Activated naive CD8-positive, alpha-beta T cell treated with anti-CD3 and anti-CD28 coated beads for 36 hours (primary cell): ENCODE measurements at regions not wholly inside any gene's neighbourhood (a gene's known extent, or its start where the extent isn't known, plus 50 kb on each side); places are given as distances from the start of the nearest gene placed in this dataset.
A peak's percentile ranks its signal among the peaks of the same experiment; 100 is the strongest.

Source experiments
- DNase-seq: peaks from one replicate; pipeline ENCODE4 v3.0.0; 2021
- H3K27ac Mint-ChIP-seq: one replicate; pipeline ENCODE4 v1.8.0; 2022; ENCODE audit warnings: mild to moderate bottlenecking, moderate library complexity, mixed read lengths
- H3K27me3 Mint-ChIP-seq: one replicate; pipeline ENCODE4 v1.8.0; 2022; ENCODE audit warnings: mild to moderate bottlenecking, mixed read lengths
- H3K36me3 Mint-ChIP-seq: one replicate; pipeline ENCODE4 v1.8.0; 2021; ENCODE audit warnings: mild to moderate bottlenecking, mixed read lengths
- H3K4me1 Mint-ChIP-seq: one replicate; pipeline ENCODE4 v1.8.0; 2021; ENCODE audit warnings: mixed read lengths
- H3K4me3 Mint-ChIP-seq: one replicate; pipeline ENCODE4 v1.8.0; 2022; ENCODE audit warnings: mild to moderate bottlenecking, moderate library complexity, mixed read lengths
- H3K9me3 Mint-ChIP-seq: one replicate; pipeline ENCODE4 v1.8.0; 2022; ENCODE audit warnings: mixed read lengths

GRCh38 chr3:68290333-68290732, 635.9 kb upstream of the SUCLG2 start:
- H3K36me3 Mint-ChIP-seq: no peaks in the 10 kb centered on the region
- no peak overlapping the region for H3K4me3 Mint-ChIP-seq
- no peaks in the 10 kb centered on the region for H3K27me3 Mint-ChIP-seq
- no peak overlapping the region for H3K27ac Mint-ChIP-seq
- no peaks in the 10 kb centered on the region for H3K9me3 Mint-ChIP-seq
- H3K4me1 Mint-ChIP-seq: no peaks in the 10 kb centered on the region
- DNase-seq: no peak

- no peaks in the 10 kb centered on the region for H3K4me1 Mint-ChIP-seq
- H3K27ac Mint-ChIP-seq: no peak overlapping the region
- no peaks in the 10 kb centered on the region for H3K36me3 Mint-ChIP-seq
- H3K4me3 Mint-ChIP-seq: no peak overlapping the region
- no peak for DNase-seq
- no peaks in the 10 kb centered on the region for H3K27me3 Mint-ChIP-seq
- no peaks in the 10 kb centered on the region for H3K9me3 Mint-ChIP-seq
Measured at GRCh38 chr3:68288085-68288484, 633.7 kb upstream of the SUCLG2 start.

GRCh38 chr3:68287101-68287500, 632.7 kb upstream of the SUCLG2 start:
- Mint-ChIP-seq H3K4me1 (no peaks in the 10 kb centered on the region), H3K27me3 (no peaks in the 10 kb centered on the region), H3K4me3 (no peak overlapping the region), H3K9me3 (peaks cover 1% of the 10 kb centered on the region), H3K27ac (no peak overlapping the region), H3K36me3 (peaks cover 2% of the 10 kb centered on the region)
- no peak for DNase-seq

- Mint-ChIP-seq H3K9me3 (no peaks in the 10 kb centered on the region), H3K27ac (no peak overlapping the region)
Measured at GRCh38 chr3:68274286-68274685, 619.9 kb upstream of the SUCLG2 start.

GRCh38 chr3:68271145-68271544, 616.7 kb upstream of the SUCLG2 start:
- Mint-ChIP-seq H3K4me1 (no peaks in the 10 kb centered on the region), H3K27me3 (no peaks in the 10 kb centered on the region), H3K36me3 (peaks cover 2% of the 10 kb centered on the region), H3K9me3 (no peaks in the 10 kb centered on the region), H3K4me3 (no peak overlapping the region), H3K27ac (no peak overlapping the region)
- DNase-seq: no peak

More at GRCh38 chr3:68274286-68274685, 619.9 kb upstream of the SUCLG2 start:
- Mint-ChIP-seq H3K4me3 (no peak overlapping the region), H3K4me1 (no peaks in the 10 kb centered on the region), H3K36me3 (peaks cover 2% of the 10 kb centered on the region), H3K27me3 (no peaks in the 10 kb centered on the region)
- no peak for DNase-seq

- H3K36me3 Mint-ChIP-seq: no peaks in the 10 kb centered on the region
- H3K4me3 Mint-ChIP-seq: no peak overlapping the region
- DNase-seq: peak; percentile 3
- no peaks in the 10 kb centered on the region for H3K9me3 Mint-ChIP-seq
- no peak overlapping the region for H3K27ac Mint-ChIP-seq
- no peaks in the 10 kb centered on the region for H3K4me1 Mint-ChIP-seq
- H3K27me3 Mint-ChIP-seq: no peaks in the 10 kb centered on the region
Measured at GRCh38 chr3:68256635-68257223, 602.3 kb upstream of the SUCLG2 start.

GRCh38 chr3:68249265-68249664, 594.9 kb upstream of the SUCLG2 start:
- Mint-ChIP-seq H3K4me3 (no peak overlapping the region), H3K9me3 (peaks cover 3% of the 10 kb centered on the region), H3K27me3 (no peaks in the 10 kb centered on the region), H3K27ac (no peak overlapping the region), H3K4me1 (peaks cover 4% of the 10 kb centered on the region), H3K36me3 (peaks cover 6% of the 10 kb centered on the region)
- no peak for DNase-seq

GRCh38 chr3:68242606-68243005, 588.2 kb upstream of the SUCLG2 start:
- Mint-ChIP-seq H3K4me1 (no peaks in the 10 kb centered on the region), H3K27me3 (no peaks in the 10 kb centered on the region), H3K27ac (no peak overlapping the region), H3K4me3 (no peak overlapping the region), H3K36me3 (peaks cover 3% of the 10 kb centered on the region), H3K9me3 (no peaks in the 10 kb centered on the region)
- no peak for DNase-seq

- H3K4me1 Mint-ChIP-seq: peaks cover 2% of the 10 kb centered on the region
- no peaks in the 10 kb centered on the region for H3K27me3 Mint-ChIP-seq
- no peaks in the 10 kb centered on the region for H3K36me3 Mint-ChIP-seq
- no peak overlapping the region for H3K27ac Mint-ChIP-seq
- H3K9me3 Mint-ChIP-seq: no peaks in the 10 kb centered on the region
- no peak overlapping the region for H3K4me3 Mint-ChIP-seq
- no peak for DNase-seq
Measured at GRCh38 chr3:68239542-68239941, 585.1 kb upstream of the SUCLG2 start.

- no peak overlapping the region for H3K27ac Mint-ChIP-seq
- H3K9me3 Mint-ChIP-seq: peaks cover 6% of the 10 kb centered on the region
- H3K36me3 Mint-ChIP-seq: peaks cover 6% of the 10 kb centered on the region
- no peak for DNase-seq
- no peak overlapping the region for H3K4me3 Mint-ChIP-seq
- H3K27me3 Mint-ChIP-seq: no peaks in the 10 kb centered on the region
- H3K4me1 Mint-ChIP-seq: peaks cover 3% of the 10 kb centered on the region
Measured at GRCh38 chr3:68234076-68234780, 579.8 kb upstream of the SUCLG2 start.

- H3K4me1 Mint-ChIP-seq: no peaks in the 10 kb centered on the region
- DNase-seq: no peak
- H3K4me3 Mint-ChIP-seq: no peak overlapping the region
- H3K36me3 Mint-ChIP-seq: peaks cover 6% of the 10 kb centered on the region
- peaks cover 6% of the 10 kb centered on the region for H3K9me3 Mint-ChIP-seq
- H3K27me3 Mint-ChIP-seq: no peaks in the 10 kb centered on the region
- H3K27ac Mint-ChIP-seq: no peak overlapping the region
Measured at GRCh38 chr3:68228856-68229255, 574.4 kb upstream of the SUCLG2 start.

- no peaks in the 10 kb centered on the region for H3K27me3 Mint-ChIP-seq
- peaks cover 7% of the 10 kb centered on the region for H3K4me1 Mint-ChIP-seq
- H3K27ac Mint-ChIP-seq: no peak overlapping the region
- no peak for DNase-seq
- H3K36me3 Mint-ChIP-seq: no peaks in the 10 kb centered on the region
- H3K4me3 Mint-ChIP-seq: no peak overlapping the region
- no peaks in the 10 kb centered on the region for H3K9me3 Mint-ChIP-seq
Measured at GRCh38 chr3:68220832-68221231, 566.4 kb upstream of the SUCLG2 start.

- Mint-ChIP-seq H3K9me3 (no peaks in the 10 kb centered on the region), H3K36me3 (peaks cover 11% of the 10 kb centered on the region), H3K4me3 (no peak overlapping the region), H3K27ac (no peak overlapping the region), H3K4me1 (no peaks in the 10 kb centered on the region), H3K27me3 (no peaks in the 10 kb centered on the region)
- no peak for DNase-seq
Measured at GRCh38 chr3:68211637-68212036, 557.2 kb upstream of the SUCLG2 start.

- H3K4me3 Mint-ChIP-seq: no peak overlapping the region
- no peak overlapping the region for H3K27ac Mint-ChIP-seq
- peaks cover 11% of the 10 kb centered on the region for H3K36me3 Mint-ChIP-seq
- no peaks in the 10 kb centered on the region for H3K9me3 Mint-ChIP-seq
- no peaks in the 10 kb centered on the region for H3K4me1 Mint-ChIP-seq
- no peak for DNase-seq
- H3K27me3 Mint-ChIP-seq: no peaks in the 10 kb centered on the region
Measured at GRCh38 chr3:68210635-68211034, 556.2 kb upstream of the SUCLG2 start.

GRCh38 chr3:68207327-68207726, 552.9 kb upstream of the SUCLG2 start:
- no peak for DNase-seq
- no peaks in the 10 kb centered on the region for H3K27me3 Mint-ChIP-seq
- H3K9me3 Mint-ChIP-seq: peaks cover 9% of the 10 kb centered on the region
- H3K4me3 Mint-ChIP-seq: no peak overlapping the region
- H3K4me1 Mint-ChIP-seq: no peaks in the 10 kb centered on the region
- H3K36me3 Mint-ChIP-seq: peaks cover 17% of the 10 kb centered on the region
- H3K27ac Mint-ChIP-seq: no peak overlapping the region

- DNase-seq: no peak
- H3K4me3 Mint-ChIP-seq: no peak overlapping the region
- peaks cover 17% of the 10 kb centered on the region for H3K36me3 Mint-ChIP-seq
- peaks cover 9% of the 10 kb centered on the region for H3K9me3 Mint-ChIP-seq
- H3K4me1 Mint-ChIP-seq: no peaks in the 10 kb centered on the region
- no peak overlapping the region for H3K27ac Mint-ChIP-seq
- H3K27me3 Mint-ChIP-seq: no peaks in the 10 kb centered on the region
Measured at GRCh38 chr3:68206524-68207117, 552.2 kb upstream of the SUCLG2 start.
